Liver (tissue), 8 donors: ENCODE measurements at regions not wholly inside any gene's neighbourhood (a gene's known extent, or its start where the extent isn't known, plus 50 kb on each side); places are given as distances from the start of the nearest gene placed in this dataset.

Experiments used
- DNase-seq: peaks from one replicate; pipeline ENCODE4 v3.0.0-alpha.2; 2017; ENCODE audit warnings: low spot score
- H3K27ac ChIP-seq, 2 donors: one replicate each; pipeline ENCODE4 v1.7.0; 2013; ENCODE audit warnings: inconsistent platforms in 2 of 2, low read length in 2 of 2, control low read depth in 1 of 2, low read depth in 1 of 2, mild to moderate bottlenecking in 1 of 2
- H3K27me3 ChIP-seq, 4 donors: one replicate each; pipeline versions ENCODE4 v1.6.1 to v1.7.0; 2013; ENCODE audit warnings: low read length in 3 of 4, inconsistent platforms in 1 of 4, mild to moderate bottlenecking in 1 of 4, moderate library complexity in 1 of 4; ENCODE audit not compliant: control insufficient read depth in 4 of 4, insufficient read depth in 4 of 4
- H3K36me3 ChIP-seq, 4 donors: one replicate each; pipeline versions ENCODE4 v1.6.1 to v1.7.0; 2013; ENCODE audit warnings: low read length in 3 of 4, mild to moderate bottlenecking in 3 of 4, low read depth in 1 of 4, moderate library complexity in 1 of 4; ENCODE audit not compliant: control insufficient read depth in 4 of 4, insufficient read depth in 3 of 4
- H3K4me1 ChIP-seq, 4 donors: one replicate each; pipeline versions ENCODE4 v1.6.1 to v1.7.0; 2013; ENCODE audit warnings: low read length in 3 of 4, mild to moderate bottlenecking in 3 of 4, moderate library complexity in 1 of 4; ENCODE audit not compliant: control insufficient read depth in 4 of 4, insufficient read depth in 4 of 4
- H3K4me3 ChIP-seq, 3 donors: one replicate each; pipeline versions ENCODE4 v1.6.1 to v1.7.0; 2013; ENCODE audit warnings: low read length in 3 of 3, control low read depth in 1 of 3, low read depth in 1 of 3, mild to moderate bottlenecking in 1 of 3
- H3K9ac ChIP-seq, 2 donors: one replicate each; pipeline ENCODE4 v1.7.0; 2013; ENCODE audit warnings: low read length in 2 of 2, mild to moderate bottlenecking in 2 of 2, moderate library complexity in 2 of 2, control low read depth in 1 of 2, low read depth in 1 of 2
- H3K9me3 ChIP-seq, 4 donors: one replicate each; pipeline versions ENCODE4 v1.6.1 to v1.7.0; 2013; ENCODE audit warnings: low read length in 3 of 4; ENCODE audit not compliant: control insufficient read depth in 4 of 4
- ATF3 ChIP-seq: IDR thresholded peaks from 2 replicates; pipeline ENCODE4 v1.6.1; 2016; ENCODE audit warnings: antibody characterized with exemption
- CTCF ChIP-seq: fragments of 150-350 bp; IDR thresholded peaks from 2 replicates; pipeline ENCODE4 v1.5.1; 2017; ENCODE audit warnings: improper control_type of control experiment, low read depth, low read length; ENCODE audit not compliant: missing input control
- EGR1 ChIP-seq, 2 donors: IDR thresholded peaks; 2 replicates each; pipeline ENCODE4 v1.6.1; 2016 to 2018; ENCODE audit warnings: antibody characterized with exemption in 2 of 2, low read depth in 2 of 2
- FOXA1 ChIP-seq: IDR thresholded peaks from 2 replicates; pipeline ENCODE4 v1.6.1; 2016; ENCODE audit warnings: antibody characterized with exemption
- FOXA2 ChIP-seq: IDR thresholded peaks from 2 replicates; pipeline ENCODE4 v1.6.1; 2016; ENCODE audit warnings: antibody characterized with exemption
- GABPA ChIP-seq, 2 donors: IDR thresholded peaks in 1 of 2; conservative IDR thresholded peaks in 1 of 2; 2 replicates each; pipeline ENCODE4 v1.6.1; 2016; ENCODE audit warnings: antibody characterized with exemption in 2 of 2, mild to moderate bottlenecking in 1 of 2, moderate library complexity in 1 of 2
- HNF4A ChIP-seq, 2 donors: conservative IDR thresholded peaks; 2 replicates each; pipeline ENCODE4 v1.6.1; 2016; ENCODE audit warnings: antibody characterized with exemption in 2 of 2, mild to moderate bottlenecking in 2 of 2
- HNF4G ChIP-seq: IDR thresholded peaks from 2 replicates; pipeline ENCODE4 v1.6.1; 2016; ENCODE audit warnings: antibody characterized with exemption
- JUND ChIP-seq, 2 donors: IDR thresholded peaks; 2 replicates each; pipeline ENCODE4 v1.6.1; 2016; ENCODE audit warnings: antibody characterized with exemption in 2 of 2
- NR2F2 ChIP-seq: IDR thresholded peaks from 2 replicates; pipeline ENCODE4 v1.6.1; 2016; ENCODE audit warnings: antibody characterized with exemption
- RAD21 ChIP-seq, 2 donors: IDR thresholded peaks; 2 replicates each; pipeline ENCODE4 v1.6.1; 2016; ENCODE audit warnings: antibody characterized with exemption in 2 of 2, mild to moderate bottlenecking in 2 of 2
- RXRA ChIP-seq, 2 donors: IDR thresholded peaks; 2 replicates each; pipeline ENCODE4 v1.6.1; 2017 to 2018; ENCODE audit warnings: antibody characterized with exemption in 2 of 2, mild to moderate bottlenecking in 1 of 2
- SP1 ChIP-seq: IDR thresholded peaks from 2 replicates; pipeline ENCODE4 v1.6.1; 2018; ENCODE audit warnings: antibody characterized with exemption, mild to moderate bottlenecking
- TAF1 ChIP-seq: conservative IDR thresholded peaks from 2 replicates; pipeline ENCODE4 v1.6.1; 2016; ENCODE audit warnings: antibody characterized with exemption, mild to moderate bottlenecking
- ZBTB33 ChIP-seq: IDR thresholded peaks from 2 replicates; pipeline ENCODE4 v1.6.1; 2016; ENCODE audit warnings: antibody characterized with exemption
- WGBS: extraction: QIAGEN DNeasy Blood & Tissue Kit; methylation state at CpG from one replicate; pipeline ENCODE4 v1.1.7; 2013; 5-methylcytosine and 5-hydroxymethylcytosine counted together
- donor health status: healthy.
- donor health status: healthy.
- donor health status: healthy.
- donor health status: healthy.
- donor health status: healthy.

- DNase-seq: no peak
- Histone ChIP-seq H3K36me3 (no peaks in the 10 kb centered on the region), H3K9ac (no peak overlapping the region), H3K27ac (no peak overlapping the region), H3K4me1 (no peaks in the 10 kb centered on the region), H3K27me3 (no peaks in the 10 kb centered on the region), H3K9me3 (peaks cover 0 to 11% (median 2%) of the 10 kb centered on the region in 4 donors), H3K4me3 (no peak overlapping the region)
- TF ChIP-seq CTCF (no peak), ZBTB33 (no peak), HNF4A (conservative IDR thresholded peaks at IDR 0.05) (no peak)
- 90% methylated on average over 4 of the region's 4 CpGs for WGBS
Measured at GRCh38 chr2:121047383-121047782, 237.6 kb downstream of the TFCP2L1 start.

GRCh38 chr2:121049131-121049530 is 235.9 kb downstream of the TFCP2L1 start:
- TF ChIP-seq CTCF: no peak
- no peak for TF ChIP-seq EGR1 (IDR thresholded peaks at IDR 0.05; ENCODE audit: low read depth in 2 of 2)
- TF ChIP-seq HNF4G: no peak
- TF ChIP-seq FOXA1: no peak
- TF ChIP-seq RAD21 (IDR thresholded peaks at IDR 0.05): no peak
- TF ChIP-seq ATF3: no peak
- TF ChIP-seq NR2F2: no peak
- no peak for TF ChIP-seq RXRA (IDR thresholded peaks at IDR 0.05)
- no peak for DNase-seq
- no peak overlapping the region for H3K9ac ChIP-seq
- no peak overlapping the region for H3K27ac ChIP-seq
- no peak overlapping the region for H3K4me3 ChIP-seq
- H3K4me1 ChIP-seq: no peaks in the 10 kb centered on the region
- no peaks in the 10 kb centered on the region for H3K27me3 ChIP-seq
- 92% methylated on average over 2 of the region's 2 CpGs for WGBS
- H3K36me3 ChIP-seq: no peaks in the 10 kb centered on the region
- peaks cover 0 to 11% (median under 1%) of the 10 kb centered on the region in 4 donors for H3K9me3 ChIP-seq

GRCh38 chr2:121049950-121050585 is 234.9 kb downstream of the TFCP2L1 start:
- Histone ChIP-seq H3K9me3 (peaks cover 0 to 11% (median 2%) of the 10 kb centered on the region in 4 donors), H3K4me3 (no peak overlapping the region), H3K27me3 (no peaks in the 10 kb centered on the region), H3K4me1 (no peaks in the 10 kb centered on the region), H3K9ac (no peak overlapping the region), H3K36me3 (no peaks in the 10 kb centered on the region), H3K27ac (no peak overlapping the region)
- 59% methylated on average over 11 of the region's 11 CpGs for WGBS
- DNase-seq: no peak
- TF ChIP-seq RXRA (IDR thresholded peaks at IDR 0.05) (no peak), RAD21 (IDR thresholded peaks at IDR 0.05) (no peak), SP1 (no peak), FOXA2 (no peak), ZBTB33 (no peak), HNF4A (conservative IDR thresholded peaks at IDR 0.05) (no peak), CTCF (no peak), ATF3 (no peak), GABPA (IDR thresholded peaks at IDR 0.05 in 1 of 2, conservative IDR thresholded peaks at IDR 0.05 in 1 of 2) (no peak), TAF1 (no peak), JUND (IDR thresholded peaks at IDR 0.05) (no peak), NR2F2 (no peak)
